ENCODE measurements at regions not wholly inside any gene's neighbourhood (a gene's known extent, or its start where the extent isn't known, plus 50 kb on each side); places are given as distances from the start of the nearest gene placed in this dataset.

DNA sequence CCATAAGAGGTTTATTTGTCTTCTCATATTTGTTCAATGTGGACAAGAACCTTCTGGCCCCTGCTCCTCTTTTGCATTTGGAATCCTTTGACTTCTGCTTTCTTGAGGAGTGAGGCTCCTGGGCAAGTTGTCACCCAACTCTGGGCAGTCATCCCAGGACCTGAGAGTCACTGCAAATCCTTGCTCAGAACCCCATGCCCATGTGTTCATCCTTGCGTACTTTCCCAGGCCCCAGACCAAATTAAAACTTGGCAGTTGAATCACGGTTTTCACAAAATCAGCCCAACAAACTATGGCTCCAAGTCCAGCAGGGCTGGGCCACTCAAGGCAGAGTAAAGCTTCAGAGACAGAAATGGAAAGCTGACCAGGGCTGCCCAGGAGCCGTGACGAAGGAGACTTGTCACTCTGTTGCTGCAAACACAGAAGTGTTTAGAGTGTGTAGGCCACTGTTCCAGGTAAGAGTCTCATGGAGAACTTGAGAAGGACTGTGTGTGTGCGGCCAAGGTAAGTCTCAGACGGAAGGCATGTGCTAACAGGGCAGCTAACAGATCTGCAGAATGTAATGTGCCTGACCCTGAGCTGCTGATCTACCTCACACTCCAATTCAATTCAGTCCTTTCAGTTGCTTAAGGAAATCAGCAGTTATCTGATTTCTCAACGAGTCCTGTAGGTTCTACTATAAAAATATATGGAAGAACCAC, 549.4 kb upstream of the HS6ST1 start:
- no peak for DNase-seq

DNA sequence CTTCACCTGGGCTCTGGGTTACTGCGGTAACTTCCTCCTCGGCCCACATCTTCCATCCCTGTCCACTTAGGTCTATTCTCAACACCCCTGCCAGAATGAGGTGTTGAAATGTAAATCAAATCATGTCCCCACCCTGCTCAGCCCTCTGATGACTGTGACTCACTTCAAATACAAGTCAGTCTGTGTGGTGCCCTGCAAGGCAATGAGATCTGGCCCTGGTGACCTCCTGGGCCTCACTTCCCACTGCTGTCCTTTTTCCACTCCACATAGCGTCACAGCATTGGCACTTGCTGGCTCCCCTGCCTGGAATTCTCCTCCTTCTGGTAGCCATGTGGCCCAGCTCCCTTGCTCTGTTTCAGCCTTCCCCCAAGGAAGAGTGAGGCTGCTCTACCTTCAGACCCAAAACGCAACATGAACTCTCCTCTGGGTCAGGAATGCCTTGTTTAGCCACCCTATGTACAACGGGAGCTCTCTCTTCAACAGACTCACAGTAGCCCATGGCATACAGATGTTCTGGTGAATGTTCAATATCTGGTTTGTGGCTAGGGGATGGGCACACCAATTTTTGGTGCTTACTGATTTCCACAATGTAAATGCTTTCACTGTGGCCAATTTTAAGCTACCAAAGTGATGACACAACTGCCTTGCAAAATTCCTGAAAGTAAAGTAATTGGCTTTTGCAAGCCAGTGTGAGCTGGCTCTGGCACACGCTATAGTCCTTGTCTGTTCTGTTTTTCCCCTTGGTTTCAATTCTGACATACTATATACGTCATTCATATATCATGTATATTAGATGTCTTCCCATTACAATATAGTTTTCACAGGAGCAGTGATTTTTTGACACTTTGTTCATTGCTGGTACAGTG, 550.3 kb upstream of the HS6ST1 start:
- no peak for DNase-seq

DNA sequence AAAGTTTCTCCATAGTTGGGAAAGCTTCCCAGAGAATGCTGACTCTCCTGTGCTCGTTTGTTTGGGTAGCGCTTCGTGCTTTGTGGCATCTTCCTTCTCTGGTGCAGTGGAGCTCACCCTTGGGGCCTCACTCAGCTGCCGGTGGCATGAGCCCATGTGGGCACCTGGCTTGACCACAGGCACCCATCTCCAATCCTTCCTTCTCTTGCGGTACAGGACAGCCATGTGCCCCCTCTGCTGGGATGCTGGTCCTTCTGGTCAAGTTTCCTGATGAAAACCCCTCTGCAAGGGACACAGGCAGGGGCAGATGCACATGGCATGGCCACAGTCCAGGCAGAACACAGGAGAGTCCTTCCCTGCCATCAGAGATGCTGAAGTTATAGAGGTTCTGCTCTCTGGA, 555.9 kb upstream of the HS6ST1 start:
- no peak for DNase-seq

DNA sequence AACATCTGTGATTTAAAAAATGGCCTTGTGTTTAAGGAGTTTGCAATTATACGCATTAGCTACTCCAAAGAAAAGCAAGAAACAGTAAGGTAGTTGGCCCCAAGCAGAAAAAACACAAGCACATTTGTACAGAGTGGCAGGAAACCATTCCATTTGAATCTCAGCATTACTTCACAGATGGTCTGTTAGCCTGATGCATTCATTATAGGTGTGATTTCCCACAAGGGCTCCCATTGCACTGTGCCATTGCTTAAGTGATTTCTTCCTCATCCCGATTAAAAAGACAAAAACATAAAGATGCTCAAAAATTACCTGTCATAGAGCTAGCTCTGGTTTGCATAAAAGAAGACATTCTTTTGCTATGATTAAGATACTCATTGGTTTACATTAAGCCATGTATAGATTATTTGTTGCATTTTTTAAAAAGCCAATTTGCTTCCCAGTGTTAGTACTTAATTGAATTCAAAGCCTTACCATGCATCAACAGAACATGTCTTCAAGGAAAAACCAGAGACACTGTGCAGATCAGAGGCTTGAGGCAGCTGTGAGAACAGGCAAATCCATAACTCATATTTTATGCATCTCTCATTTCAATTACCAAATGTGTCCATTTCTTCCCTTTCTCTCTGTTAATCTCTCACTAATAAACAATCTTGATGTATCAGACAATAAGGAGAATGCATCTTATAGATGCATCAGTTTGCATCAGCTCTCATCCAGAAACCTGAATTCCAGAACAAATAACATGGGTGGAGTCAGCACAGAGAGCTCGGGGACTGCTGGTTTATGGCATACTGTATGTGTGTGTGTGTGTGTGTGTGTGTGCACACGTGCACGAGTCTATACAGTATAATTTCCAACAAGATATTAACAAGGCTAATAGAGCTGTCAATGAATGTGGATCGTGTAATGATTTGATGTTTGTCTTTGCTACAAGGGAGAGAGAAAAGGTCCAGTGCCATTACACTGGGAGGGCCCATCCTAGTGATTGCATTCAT, 558.6 kb upstream of the HS6ST1 start:
- DNase-seq = no peak

DNA sequence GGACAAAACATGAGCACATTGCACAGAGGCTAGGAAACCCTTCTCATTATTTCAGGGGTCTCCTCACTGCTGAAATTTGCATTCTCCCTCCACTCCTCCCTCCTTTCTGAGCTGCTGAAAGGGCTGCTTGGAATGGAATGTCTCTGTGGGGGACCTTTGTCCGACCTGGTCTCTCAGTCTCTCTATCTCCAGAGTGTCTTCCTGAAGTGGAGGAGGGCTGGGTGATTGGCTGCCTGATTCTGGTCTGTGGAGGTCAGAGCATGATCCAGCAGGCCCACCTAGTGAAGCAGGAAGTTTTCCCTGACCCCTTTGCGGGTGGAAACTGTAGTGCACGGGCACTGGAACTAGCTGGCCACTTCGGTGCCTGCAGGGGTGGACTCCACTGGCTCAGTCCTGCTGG, 560.5 kb upstream of the HS6ST1 start:
- DNase-seq = no peak

DNA sequence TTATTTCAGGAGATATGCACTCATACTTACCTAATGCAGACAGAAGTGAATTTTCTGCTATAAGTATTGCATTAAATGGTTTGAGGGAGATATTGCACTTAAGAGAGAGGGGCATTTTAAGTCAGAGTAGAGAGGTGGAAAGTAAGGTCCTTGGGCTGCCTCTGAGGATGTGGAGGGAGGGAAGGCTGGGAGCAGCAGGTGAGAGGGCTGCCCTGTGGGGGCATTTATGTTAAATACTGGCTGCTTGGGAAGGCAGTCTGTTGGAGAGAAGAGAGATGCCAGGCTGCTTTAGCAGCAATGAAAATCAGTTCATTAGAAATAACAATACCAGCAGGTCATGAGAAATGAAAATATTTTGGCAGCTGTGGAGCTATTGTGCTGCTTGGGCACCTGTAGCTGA, 576.2 kb upstream of the HS6ST1 start:
- DNase-seq = no peak

DNA sequence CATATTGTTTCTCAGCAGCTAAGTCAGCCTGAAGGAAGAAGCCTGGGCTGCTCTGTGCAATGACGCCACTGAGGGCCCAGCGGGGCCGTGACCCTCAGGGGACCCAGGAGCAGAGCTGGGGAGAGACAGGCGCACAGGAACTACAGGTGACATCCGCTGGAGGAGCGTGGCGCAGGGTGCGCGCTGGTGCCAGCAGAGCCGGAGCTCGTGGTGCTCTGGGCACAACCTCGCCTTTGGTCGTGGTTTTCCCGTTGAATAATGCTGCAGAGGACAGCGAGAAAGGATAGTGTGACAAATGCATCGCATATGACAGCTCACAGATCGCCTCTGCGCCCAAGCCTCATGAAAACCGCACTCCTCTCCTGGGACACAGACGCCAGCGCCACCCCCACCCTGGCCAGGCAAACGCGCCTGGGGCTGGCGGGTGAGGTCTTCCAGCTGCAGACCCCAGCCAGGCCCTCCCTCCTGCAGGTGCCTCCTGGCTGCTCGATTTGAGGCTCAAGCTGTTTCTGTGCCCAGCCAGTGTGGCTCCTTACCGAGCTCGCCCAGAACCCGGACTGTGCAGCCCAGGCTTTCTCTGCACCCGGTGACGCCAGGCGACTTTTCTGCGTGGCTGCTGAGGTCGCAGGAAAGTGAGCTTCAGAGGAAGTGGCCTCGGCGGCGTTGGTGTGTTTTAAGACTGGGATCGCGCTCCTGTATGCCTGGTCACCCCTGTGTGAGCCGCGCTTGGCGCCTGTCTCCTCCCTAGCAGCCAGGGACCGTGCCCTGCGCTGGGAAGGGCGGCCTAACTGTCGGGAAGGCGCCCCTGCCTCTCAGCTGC, 583.1 kb upstream of the HS6ST1 start:
- no peak for DNase-seq

DNA sequence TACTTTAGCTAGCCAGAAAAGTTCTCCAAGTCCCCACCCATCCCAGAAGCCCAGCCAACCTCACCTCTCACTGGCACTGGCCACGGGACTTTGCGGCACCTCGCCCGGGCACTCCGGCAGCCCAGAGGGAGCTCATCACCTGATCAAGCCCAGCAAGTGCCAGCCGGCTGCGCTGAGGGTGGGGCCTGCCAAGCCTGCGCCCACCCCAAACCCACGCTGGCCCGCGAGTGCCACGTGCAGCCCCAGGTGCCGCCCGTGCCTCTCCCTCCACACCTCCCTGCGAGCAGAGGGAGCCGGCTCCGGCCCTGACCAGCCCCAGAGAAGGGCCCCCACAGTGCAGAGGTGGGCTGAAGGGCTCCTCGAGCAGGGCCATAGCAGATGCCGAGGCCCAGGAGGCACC, 585.0 kb upstream of the HS6ST1 start:
- DNase-seq = no peak

DNA sequence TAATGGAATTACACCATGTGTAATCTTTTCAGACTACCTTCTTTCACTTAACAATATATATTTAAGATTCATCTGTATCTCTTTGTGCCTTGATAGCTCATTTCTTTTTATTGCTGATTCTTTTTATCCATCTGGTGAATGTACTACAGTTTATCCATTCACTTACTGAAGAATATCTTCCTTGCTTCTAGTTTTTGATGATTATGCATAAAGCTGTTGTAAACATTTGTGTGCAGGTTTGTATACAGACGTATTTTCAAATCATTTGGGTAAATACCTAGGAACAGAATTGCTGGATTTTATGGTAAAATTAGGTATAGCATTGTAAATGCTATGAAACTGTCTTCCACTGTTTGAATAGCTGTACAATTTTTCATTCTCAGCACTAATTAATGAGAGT, 592.6 kb upstream of the HS6ST1 start:
- no peak for DNase-seq

DNA sequence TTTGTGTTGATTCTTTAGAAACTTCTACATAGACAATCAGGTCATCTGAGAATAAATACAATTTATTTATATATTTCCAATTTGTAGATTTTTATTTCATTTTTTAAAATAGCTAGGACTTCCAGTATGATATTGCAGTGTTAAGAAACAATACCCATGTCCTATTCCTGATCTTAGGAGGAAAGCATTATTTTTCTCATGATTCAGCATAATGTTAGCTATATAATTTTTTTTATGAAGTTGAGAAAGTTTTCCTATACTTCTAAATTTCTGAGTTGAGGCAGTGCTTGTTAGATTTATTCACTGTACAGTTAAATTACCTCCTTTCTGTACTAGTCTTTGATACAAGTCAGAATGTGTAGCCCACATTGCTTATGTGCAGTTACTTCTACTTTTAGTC, 595.7 kb upstream of the HS6ST1 start:
- DNase-seq = no peak

DNA sequence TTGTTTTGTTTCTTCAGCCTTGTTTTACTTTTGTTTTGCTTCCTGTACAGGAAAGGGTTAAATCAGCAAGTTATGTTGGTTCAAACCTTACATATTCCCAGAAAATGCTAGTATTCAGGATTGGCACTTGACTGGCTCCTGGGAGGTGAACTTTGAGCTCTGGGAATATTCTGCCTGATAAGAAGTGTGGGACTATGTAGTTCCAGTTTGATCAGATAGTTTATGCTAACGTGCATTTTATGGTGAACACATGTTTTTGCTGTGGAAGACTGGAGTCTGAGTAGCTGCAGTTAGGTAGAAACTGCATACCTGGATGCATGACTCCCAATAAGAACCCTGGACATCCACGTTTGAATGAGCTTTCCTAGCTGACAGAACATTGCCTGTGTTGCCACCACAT, 603.1 kb upstream of the HS6ST1 start:
- no peak for DNase-seq

DNA sequence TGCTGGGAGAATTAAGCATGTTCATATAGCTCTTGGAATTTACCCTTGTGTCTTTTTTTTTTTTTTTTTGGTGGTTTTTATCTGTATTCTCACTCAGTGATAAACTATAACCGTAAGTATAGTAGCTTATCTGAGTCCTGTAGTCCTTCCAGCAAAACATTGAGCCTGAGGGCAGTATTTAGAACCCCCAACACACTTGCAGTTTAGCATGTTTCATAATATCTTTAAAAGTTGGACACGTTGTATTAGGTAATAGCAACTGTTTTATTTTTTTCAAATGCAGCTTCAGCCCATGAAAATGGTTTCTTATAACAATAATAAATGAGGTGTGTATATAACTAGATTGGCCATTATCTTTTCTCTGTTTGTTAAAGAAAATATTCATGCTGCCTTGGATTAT, 603.5 kb upstream of the HS6ST1 start:
- DNase-seq = no peak

DNA sequence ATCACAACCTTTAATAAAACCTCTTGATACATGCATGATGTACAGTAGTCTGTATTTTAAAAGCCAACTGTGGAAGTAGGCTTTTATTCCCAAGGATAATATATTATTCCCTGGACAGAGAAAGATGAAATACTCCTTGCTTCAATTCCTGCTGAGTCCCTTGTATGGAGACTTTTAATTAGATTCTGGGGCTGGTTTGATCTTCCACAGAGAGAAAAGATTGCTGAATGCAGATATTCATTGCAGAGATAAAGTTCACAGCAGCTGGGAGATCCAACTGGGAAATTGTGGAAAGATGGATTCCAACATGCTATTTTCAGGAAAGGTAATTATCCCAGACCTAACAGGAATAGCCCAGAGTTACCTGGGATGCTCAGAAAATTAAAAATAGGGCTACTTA, 607.0 kb upstream of the HS6ST1 start:
- DNase-seq = no peak

DNA sequence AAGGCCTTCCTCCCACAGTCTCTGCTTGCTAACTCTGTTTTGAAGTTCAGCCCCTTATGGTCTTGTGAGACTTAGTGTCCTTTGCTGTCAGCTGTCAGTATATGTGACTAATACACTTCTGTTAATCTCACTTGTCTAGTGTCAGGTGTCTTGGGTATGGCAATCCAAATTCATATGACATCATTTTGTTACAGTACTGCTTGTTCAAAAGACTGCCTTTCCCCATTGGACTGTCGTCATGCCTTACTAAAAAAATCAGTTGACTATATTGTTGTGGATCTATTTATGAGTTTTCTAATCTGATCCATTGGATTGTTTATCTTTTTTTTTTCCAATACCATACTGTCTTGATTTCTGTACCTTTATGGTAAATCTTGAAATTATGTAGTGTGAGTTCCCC, 611.4 kb upstream of the HS6ST1 start:
- no peak for DNase-seq

DNA sequence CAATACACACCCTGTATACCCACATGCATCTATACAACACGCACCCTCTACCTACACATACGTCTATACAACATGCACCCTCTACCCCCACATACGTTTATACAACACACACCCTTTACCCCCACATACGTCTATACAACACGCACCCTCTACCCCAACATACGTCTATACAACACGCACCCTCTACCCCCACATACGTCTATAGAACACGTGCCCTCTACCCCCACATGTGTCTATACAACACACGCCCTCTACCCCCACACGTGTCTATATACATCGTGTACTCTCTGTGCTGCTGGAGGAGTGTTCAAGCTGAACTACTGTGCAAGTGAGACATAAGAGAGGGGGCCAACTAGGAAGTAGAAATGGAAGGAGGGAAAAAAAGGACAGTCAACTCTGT, 621.7 kb upstream of the HS6ST1 start:
- no peak for DNase-seq

DNA sequence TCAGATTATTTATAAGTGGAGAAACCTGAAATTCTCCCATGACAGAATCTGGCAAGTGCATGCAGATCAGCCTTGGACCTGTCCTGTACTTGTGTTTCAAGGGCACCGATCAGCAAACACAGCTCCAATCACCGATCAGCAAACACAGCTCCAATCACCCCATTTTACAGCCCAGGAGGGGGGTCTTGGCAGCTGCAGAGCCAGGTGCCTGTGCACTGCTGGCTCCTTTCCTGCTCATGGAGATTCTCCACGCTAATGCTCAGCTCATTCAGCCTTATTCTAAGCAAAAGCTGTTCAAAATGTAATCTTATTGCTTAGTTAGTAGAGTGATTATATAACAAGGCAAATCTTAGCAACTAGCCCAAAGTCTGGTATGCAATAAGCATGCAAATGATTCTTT, 623.1 kb upstream of the HS6ST1 start:
- no peak for DNase-seq

DNA sequence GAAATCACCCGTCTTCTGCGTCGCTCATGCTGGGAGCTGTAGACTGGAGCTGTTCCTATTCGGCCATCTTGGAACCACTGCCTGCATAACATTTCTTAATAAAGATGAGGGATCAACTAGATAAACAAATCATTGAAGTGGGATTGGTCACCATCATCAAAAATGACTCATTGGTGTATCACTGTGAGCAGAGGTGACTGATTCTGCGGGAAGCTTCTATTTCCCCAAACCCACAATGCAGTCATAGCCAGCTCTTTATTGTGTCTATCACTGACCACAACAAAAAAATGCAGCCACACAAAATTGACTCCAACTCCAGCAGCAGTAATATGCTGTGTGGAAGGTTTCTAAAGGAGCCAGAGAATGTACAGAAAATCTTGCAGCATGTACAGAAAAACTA, 630.7 kb upstream of the HS6ST1 start:
- no peak for DNase-seq

DNA sequence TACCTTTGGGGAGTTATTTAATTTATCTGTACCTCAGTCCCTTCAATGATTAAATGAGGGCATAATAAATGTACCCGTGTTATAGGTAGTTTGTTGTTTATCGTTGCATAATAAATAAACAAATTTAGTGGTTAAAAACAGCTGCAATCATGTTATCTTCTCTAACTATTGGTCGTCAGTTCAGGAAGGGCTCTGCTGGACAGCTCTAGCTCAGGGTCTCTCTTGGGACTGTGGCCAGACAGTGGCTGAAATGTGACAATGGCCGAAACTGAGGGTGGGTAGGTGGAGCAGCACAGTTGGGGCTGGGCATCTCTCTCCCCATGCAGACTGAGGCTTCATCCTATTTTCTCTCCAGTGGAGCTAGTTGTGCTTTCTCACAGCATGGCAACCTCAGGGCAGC, 632.1 kb upstream of the HS6ST1 start:
- DNase-seq = no peak

DNA sequence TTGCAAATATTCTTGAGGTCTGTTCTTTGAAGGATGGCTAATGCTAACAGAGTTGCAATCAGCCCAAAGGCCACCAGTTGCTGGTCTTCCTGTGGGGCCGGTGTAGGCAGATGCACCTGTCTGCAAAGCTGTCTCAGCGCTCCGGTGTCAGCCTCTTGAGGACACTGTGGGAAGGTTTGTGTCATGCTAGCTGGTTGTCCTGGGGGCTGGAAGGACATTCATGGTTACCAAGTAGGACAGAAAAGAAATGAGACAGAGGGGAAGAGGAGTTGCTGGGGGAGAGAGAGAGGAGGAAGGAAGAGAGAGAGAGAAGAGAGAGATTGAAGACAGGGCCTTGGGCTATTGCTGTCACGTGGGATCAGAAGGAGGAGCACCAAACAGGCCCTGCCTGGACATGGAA, 639.6 kb upstream of the HS6ST1 start:
- no peak for DNase-seq

DNA sequence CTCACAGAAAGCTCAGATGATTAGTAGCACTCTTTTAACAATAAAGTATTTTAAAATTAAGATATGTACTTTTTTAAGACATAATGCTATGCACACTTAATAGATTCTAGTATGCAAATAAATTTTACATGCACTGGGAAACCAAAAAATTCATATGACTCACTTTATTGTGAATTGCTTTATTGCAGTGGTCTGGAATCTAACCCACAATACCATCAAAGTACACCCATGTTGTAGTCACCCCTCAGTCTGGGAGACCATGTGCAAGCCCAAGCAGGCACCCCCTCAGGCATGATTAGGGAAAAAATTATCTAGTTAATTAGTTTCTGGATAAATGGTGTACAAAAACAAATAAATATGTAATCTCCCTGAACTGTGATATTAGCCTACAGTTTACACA, 649.0 kb upstream of the HS6ST1 start:
- no peak for DNase-seq

DNA sequence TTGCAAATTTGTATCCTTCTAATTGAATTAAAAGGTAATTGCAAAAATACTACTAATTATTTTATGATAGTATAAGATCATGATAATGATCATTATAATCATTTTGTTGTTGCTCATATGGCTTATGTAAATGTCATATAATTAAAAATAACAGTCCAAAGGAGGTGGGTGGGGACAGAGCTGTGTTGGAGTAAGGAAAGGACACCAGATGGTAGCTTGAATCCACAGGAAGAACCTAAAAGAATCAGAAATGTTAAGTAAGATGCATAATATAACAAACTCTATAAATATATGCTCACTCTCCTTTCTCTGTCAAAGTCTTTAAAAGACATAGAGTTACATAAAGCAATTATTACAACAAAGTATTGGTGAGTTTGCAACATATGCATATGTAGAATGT, 650.7 kb upstream of the HS6ST1 start:
- DNase-seq = no peak

DNA sequence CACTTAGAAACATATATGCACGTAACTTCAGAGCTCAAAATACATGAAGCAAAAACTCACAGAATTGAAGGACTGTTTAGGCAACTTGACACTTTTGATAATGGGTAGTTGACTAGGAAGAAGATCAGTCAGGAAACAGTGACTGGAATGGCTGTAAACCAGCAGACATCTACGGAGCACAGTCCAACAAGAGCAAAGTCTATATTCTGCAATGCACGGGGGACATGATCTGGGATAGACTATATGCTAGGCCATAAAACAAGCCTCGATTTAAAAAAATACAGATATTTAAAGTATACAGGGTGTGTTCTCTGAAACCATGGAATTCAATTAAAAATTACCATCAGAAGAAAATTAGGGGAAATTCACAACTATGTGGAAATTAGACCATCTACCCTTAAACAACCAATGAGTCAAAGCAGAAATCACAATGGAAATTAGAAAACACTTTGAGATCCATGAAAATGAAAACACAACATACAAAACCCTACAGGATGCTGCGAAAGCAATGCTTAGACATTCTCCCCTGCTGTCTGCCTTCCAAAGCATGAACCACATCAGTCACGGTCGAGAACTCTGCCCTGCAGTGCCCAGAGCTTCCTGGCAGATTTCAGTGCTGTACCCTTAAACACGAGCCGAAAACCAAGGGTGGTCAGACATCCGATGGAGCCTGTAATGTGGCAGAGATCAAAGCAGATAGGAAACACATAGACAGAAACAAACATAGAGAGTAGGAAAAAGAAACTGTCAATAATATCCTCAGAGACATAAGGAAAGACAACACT, 651.9 kb upstream of the HS6ST1 start:
- no peak for DNase-seq

Measured in T-helper 9 cell (primary cell).